Erythroblast (primary cell): ENCODE measurements at regions not wholly inside any gene's neighbourhood (a gene's known extent, or its start where the extent isn't known, plus 50 kb on each side); places are given as distances from the start of the nearest gene placed in this dataset.

Experiments used
- GATA1 ChIP-seq: IDR thresholded peaks from 2 replicates; pipeline ENCODE4 v1.6.1; 2011; ENCODE audit warnings: low read depth, mild to moderate bottlenecking, control low read depth, low read length, moderate library complexity
- POLR2A ChIP-seq: IDR thresholded peaks from 2 replicates; pipeline ENCODE4 v1.6.1; 2011; ENCODE audit warnings: mild to moderate bottlenecking, low read length

DNA sequence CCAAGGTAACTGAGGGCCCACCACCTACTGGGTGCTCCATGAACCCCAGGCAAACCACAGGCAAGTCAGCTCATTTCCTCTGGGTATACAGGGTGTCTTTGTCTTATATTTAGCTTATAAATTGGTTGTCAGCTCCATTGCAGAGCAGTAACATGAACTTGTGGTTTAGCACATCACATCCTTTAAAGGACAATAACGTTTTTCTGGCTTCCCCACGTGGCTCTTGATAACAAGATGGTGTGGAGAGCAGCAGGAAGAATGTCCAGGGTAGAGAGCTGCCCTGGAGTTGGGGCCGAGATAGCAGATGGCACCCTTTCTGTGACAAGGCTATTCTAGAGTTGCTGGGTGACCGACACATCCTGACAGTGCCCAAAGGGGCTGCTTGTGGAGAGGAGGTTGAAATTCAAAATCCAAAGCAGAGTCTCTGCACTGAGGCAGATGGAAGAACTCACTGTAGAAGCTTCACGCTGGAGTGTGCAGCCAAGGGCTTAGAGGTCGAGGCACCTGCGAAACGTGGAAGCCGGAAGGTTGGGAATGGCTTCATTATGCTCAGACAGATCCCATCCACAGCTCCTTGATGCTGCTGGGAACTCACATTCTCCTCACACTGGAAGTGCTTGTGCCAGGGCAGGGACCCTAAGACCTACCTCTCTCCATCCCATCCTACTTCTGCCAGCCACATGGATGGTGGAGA lies 133.0 kb upstream of the FRY start:
- TF ChIP-seq POLR2A (no peak), GATA1 (no peak)
